ENCODE measurements at regions not wholly inside any gene's neighbourhood (a gene's known extent, or its start where the extent isn't known, plus 50 kb on each side); places are given as distances from the start of the nearest gene placed in this dataset.

DNA sequence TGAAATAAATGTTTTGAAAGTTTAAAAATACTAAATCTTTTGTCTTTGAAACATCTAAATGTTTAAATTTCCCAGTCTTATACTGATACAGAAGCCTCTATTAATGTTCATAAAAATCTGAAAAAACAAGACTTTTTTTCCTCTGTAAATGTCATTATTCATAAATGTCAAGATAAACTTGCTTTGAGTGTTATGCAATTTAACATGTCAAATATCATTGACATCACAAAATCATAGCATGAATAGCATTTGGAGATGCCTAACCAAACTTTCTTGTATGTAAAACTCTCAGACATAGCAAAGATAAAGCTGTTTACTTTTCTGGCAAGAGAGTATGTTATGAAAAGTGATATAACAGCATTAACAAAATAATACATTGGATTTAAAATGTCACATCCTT is 128.0 kb upstream of the CDH19 start:
- TF ChIP-seq, protein P1, sequence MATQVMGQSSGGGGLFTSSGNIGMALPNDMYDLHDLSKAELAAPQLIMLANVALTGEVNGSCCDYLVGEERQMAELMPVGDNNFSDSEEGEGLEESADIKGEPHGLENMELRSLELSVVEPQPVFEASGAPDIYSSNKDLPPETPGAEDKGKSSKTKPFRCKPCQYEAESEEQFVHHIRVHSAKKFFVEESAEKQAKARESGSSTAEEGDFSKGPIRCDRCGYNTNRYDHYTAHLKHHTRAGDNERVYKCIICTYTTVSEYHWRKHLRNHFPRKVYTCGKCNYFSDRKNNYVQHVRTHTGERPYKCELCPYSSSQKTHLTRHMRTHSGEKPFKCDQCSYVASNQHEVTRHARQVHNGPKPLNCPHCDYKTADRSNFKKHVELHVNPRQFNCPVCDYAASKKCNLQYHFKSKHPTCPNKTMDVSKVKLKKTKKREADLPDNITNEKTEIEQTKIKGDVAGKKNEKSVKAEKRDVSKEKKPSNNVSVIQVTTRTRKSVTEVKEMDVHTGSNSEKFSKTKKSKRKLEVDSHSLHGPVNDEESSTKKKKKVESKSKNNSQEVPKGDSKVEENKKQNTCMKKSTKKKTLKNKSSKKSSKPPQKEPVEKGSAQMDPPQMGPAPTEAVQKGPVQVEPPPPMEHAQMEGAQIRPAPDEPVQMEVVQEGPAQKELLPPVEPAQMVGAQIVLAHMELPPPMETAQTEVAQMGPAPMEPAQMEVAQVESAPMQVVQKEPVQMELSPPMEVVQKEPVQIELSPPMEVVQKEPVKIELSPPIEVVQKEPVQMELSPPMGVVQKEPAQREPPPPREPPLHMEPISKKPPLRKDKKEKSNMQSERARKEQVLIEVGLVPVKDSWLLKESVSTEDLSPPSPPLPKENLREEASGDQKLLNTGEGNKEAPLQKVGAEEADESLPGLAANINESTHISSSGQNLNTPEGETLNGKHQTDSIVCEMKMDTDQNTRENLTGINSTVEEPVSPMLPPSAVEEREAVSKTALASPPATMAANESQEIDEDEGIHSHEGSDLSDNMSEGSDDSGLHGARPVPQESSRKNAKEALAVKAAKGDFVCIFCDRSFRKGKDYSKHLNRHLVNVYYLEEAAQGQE (IDR thresholded peaks at IDR 0.05; ENCODE audit: low read depth), result no peak
- no peak for TF ChIP-seq TEAD4 (IDR thresholded peaks at IDR 0.05)
- TF ChIP-seq CEBPB (IDR thresholded peaks at IDR 0.05), result no peak
- no peak for TF ChIP-seq RAD21 (IDR thresholded peaks at IDR 0.05; ENCODE audit: low read depth)
- no peak for TF ChIP-seq EP300 (IDR thresholded peaks at IDR 0.05; ENCODE audit: borderline replicate concordance)
- TF ChIP-seq, protein P2, sequence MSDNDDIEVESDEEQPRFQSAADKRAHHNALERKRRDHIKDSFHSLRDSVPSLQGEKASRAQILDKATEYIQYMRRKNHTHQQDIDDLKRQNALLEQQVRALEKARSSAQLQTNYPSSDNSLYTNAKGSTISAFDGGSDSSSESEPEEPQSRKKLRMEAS (IDR thresholded peaks at IDR 0.05), result no peak
